ENCODE measurements at regions not wholly inside any gene's neighbourhood (a gene's known extent, or its start where the extent isn't known, plus 50 kb on each side); places are given as distances from the start of the nearest gene placed in this dataset.
A peak's percentile ranks its signal among the peaks of the same experiment; 100 is the strongest.

DNA sequence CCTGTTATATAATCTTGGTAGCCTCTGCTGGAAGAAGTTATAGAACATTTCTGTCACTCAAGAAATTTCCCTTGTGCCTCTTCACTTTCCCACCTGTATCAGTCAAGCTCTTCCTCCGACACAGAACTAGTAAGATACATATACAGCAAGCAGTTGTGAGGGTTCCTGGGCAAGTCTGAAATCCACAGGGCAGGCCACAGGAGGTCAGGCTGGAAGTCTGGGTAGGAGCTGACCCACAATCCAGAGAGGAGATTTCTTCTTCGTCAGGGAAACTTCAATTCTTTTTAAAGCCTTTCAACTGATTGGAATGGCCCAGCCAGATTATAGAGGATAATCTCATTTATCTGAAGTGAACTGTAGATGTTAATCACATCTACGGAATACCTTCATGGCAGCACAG lies 96.4 kb upstream of the FMN2 start:
- peaks cover 0 to 12% (median 10%) of the 10 kb centered on the region in 6 donors for H3K4me1 ChIP-seq
- no peaks in the 10 kb centered on the region for H3K36me3 ChIP-seq
- TF ChIP-seq POLR2AphosphoS5 (IDR thresholded peaks at IDR 0.05), result no peak
- TF ChIP-seq, protein P1, sequence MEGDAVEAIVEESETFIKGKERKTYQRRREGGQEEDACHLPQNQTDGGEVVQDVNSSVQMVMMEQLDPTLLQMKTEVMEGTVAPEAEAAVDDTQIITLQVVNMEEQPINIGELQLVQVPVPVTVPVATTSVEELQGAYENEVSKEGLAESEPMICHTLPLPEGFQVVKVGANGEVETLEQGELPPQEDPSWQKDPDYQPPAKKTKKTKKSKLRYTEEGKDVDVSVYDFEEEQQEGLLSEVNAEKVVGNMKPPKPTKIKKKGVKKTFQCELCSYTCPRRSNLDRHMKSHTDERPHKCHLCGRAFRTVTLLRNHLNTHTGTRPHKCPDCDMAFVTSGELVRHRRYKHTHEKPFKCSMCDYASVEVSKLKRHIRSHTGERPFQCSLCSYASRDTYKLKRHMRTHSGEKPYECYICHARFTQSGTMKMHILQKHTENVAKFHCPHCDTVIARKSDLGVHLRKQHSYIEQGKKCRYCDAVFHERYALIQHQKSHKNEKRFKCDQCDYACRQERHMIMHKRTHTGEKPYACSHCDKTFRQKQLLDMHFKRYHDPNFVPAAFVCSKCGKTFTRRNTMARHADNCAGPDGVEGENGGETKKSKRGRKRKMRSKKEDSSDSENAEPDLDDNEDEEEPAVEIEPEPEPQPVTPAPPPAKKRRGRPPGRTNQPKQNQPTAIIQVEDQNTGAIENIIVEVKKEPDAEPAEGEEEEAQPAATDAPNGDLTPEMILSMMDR (IDR thresholded peaks at IDR 0.05 in 8 of 11, conservative IDR thresholded peaks at IDR 0.05 in 3 of 11), result no peak
- no peak for DNase-seq
- no peak overlapping the region for H3K27ac ChIP-seq
- 83 to 95% (median 86%) methylated on average over 3 of the region's 3 CpGs for WGBS, 5 donors
- H3K4me3 ChIP-seq, result no peak overlapping the region
- peaks cover 3 to 75% (median 43%) of the 10 kb centered on the region in 7 donors for H3K27me3 ChIP-seq (replicated peaks in 1 of 7)
- no peaks in the 10 kb centered on the region for H3K9me3 ChIP-seq
- intact Hi-C loops (cut with DNase I; ENCODE audit: low total_unique reads), result no loop called here

DNA sequence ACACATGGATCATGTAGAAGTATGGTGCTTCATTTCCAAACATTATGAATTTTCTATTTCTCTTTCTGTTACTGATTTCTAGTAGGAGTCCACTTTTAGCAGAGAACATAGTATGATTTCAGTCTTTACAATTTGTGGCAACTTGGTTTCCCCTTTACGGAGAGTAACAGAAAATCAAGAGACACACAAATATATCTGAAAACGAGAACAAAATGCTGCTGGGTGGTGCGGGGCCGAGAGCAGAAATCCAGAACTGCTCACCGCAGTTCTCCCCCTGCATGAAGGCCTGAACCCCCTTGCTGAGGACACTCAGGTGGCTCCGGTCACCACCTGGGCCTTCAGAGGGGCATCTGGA lies 94.5 kb upstream of the FMN2 start:
- intact Hi-C loops (cut with DNase I; ENCODE audit: low total_unique reads), result no loop called here
- no peaks in the 10 kb centered on the region for H3K9me3 ChIP-seq
- WGBS, 5 donors, result 43 to 59% (median 56%) methylated on average over 6 of the region's 6 CpGs
- DNase-seq, result no peak
- H3K27ac ChIP-seq, result no peak overlapping the region
- TF ChIP-seq, protein P1 (IDR thresholded peaks at IDR 0.05 in 8 of 11, conservative IDR thresholded peaks at IDR 0.05 in 3 of 11), result no peak
- no peak for TF ChIP-seq POLR2AphosphoS5 (IDR thresholded peaks at IDR 0.05)
- H3K36me3 ChIP-seq, result no peaks in the 10 kb centered on the region
- H3K4me1 ChIP-seq, result peaks cover 0 to 12% (median 10%) of the 10 kb centered on the region in 6 donors
- peaks cover 3 to 85% (median 49%) of the 10 kb centered on the region in 7 donors for H3K27me3 ChIP-seq (replicated peaks in 1 of 7)
- peak overlapping the region in 1 of 8 donors; percentile 53 for H3K4me3 ChIP-seq

DNA sequence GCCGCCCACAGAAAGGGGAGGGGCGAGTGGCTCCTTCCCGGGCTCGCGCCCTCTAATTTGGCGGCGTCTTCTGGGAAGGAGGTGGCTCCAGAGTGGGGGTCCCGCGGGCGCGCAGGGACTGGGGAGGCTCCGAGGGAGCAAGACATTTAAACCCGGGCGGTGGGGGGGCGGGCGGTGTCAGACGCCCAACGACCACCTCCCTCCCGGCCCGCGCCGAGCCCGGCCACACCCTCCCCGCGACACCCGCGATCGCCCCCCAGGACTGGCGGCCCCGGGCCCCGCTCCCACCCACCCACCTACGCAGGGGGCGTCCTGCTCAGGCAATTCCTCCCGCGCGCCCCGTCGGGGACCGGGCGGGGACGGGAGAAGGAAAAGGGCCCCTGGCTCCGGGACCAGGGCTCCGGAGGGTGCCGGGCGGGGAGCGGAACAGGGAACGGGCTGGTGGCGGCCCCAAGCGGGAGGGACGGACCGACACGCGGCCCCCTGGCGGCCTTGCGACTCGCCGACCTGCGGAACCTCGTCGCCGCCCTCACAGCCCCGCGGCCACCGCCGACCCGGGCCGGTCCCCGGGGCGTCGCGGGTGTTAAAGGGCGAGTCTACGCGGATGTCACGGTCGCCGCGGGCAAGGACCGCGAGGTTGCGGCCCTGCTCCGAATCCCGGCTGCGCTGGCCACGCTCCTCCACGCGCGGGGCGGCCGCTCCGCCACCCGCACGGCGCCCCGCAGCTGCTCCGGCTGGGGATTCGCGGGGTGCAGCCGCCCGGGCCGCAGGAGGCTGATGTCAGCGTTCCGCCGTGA lies 94.0 kb upstream of the FMN2 start:
- Histone ChIP-seq H3K9me3 (no peaks in the 10 kb centered on the region), H3K4me3 (peak overlapping the region in 5 of 8 donors; percentile 4 to 53 (median 18)), H3K27ac (no peak overlapping the region), H3K4me1 (peaks cover 0 to 12% (median 10%) of the 10 kb centered on the region in 6 donors), H3K27me3 (replicated peaks in 1 of 7) (peaks cover 3 to 88% (median 49%) of the 10 kb centered on the region in 7 donors), H3K36me3 (no peaks in the 10 kb centered on the region)
- no peak for DNase-seq
- WGBS, 5 donors, result 4 to 12% (median 7%) methylated on average over 62 to 104 of the region's 104 CpGs
- TF ChIP-seq POLR2AphosphoS5 (IDR thresholded peaks at IDR 0.05), result no peak
- no peak for TF ChIP-seq POLR2A (IDR thresholded peaks at IDR 0.05)
- TF ChIP-seq, protein P1 (IDR thresholded peaks at IDR 0.05 in 8 of 11, conservative IDR thresholded peaks at IDR 0.05 in 3 of 11), result peak in 1 of 11 experiments; percentile 25
- intact Hi-C loops (cut with DNase I; ENCODE audit: low total_unique reads), result no loop called here

DNA sequence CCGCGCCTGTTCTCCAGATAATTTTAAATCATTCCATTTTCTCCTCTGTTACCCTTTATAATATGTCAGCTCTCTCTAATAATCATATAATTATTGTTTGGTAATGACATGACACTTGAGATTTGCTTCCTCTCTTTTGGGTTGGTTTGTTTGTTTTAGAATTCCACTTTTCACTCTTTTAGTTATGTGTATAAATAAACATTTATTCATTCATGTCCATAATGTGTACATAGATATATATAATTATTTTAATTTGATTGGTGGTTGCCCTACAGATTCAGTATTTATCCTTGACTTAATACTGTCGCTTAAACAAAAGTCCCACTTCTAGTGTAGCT lies 93.4 kb upstream of the FMN2 start:
- intact Hi-C loops (cut with DNase I; ENCODE audit: low total_unique reads), result no loop called here
- peaks cover 0 to 12% (median 10%) of the 10 kb centered on the region in 6 donors for H3K4me1 ChIP-seq
- peaks cover 3 to 88% (median 49%) of the 10 kb centered on the region in 7 donors for H3K27me3 ChIP-seq (replicated peaks in 1 of 7)
- H3K27ac ChIP-seq, result no peak overlapping the region
- TF ChIP-seq, protein P1 (IDR thresholded peaks at IDR 0.05 in 8 of 11, conservative IDR thresholded peaks at IDR 0.05 in 3 of 11), result no peak
- TF ChIP-seq POLR2AphosphoS5 (IDR thresholded peaks at IDR 0.05) (no peak), POLR2A (IDR thresholded peaks at IDR 0.05) (no peak)
- DNase-seq, result no peak
- peak overlapping the region in 4 of 8 donors; percentile 4 to 53 (median 24) for H3K4me3 ChIP-seq
- no peaks in the 10 kb centered on the region for H3K9me3 ChIP-seq
- no peaks in the 10 kb centered on the region for H3K36me3 ChIP-seq
- WGBS, 5 donors, result 32 to 44% (median 36%) methylated on average over 3 of the region's 3 CpGs
